Smooth muscle cell (in vitro differentiated cells): ENCODE measurements at regions not wholly inside any gene's neighbourhood (a gene's known extent, or its start where the extent isn't known, plus 50 kb on each side); places are given as distances from the start of the nearest gene placed in this dataset.

Source experiments
- DNase-seq: peaks from one replicate; lab custom pipeline; 2025; ENCODE audit not compliant: unreplicated experiment; lab: John Stamatoyannopoulos, UW
- H2AFZ ChIP-seq: fragments of 200-600 bp; sonication (generic); 2 replicates; pipeline ENCODE4 v1.6.0; 2016; ENCODE audit warnings: antibody characterized with exemption, low read depth, mild to moderate bottlenecking
- H3F3A ChIP-seq: fragments of 200-600 bp; sonication (generic); 2 replicates; pipeline ENCODE4 v1.6.0; 2017; ENCODE audit warnings: antibody characterized with exemption, low read depth
- H3K27ac ChIP-seq: fragments of 200-600 bp; sonication (generic); 2 replicates; pipeline ENCODE4 v1.5.1; 2016; ENCODE audit warnings: low read depth, mild to moderate bottlenecking
- H3K27me3 ChIP-seq: fragments of 200-600 bp; sonication (generic); 2 replicates; pipeline ENCODE4 v1.6.1; 2016; ENCODE audit warnings: low read depth, mild to moderate bottlenecking
- H3K36me3 ChIP-seq: fragments of 200-600 bp; sonication (generic); 2 replicates; pipeline ENCODE4 v1.5.1; 2016; ENCODE audit warnings: low read depth
- H3K4me1 ChIP-seq: fragments of 200-600 bp; sonication (generic); 2 replicates; pipeline ENCODE4 v1.5.1; 2016; ENCODE audit warnings: low read depth
- H3K4me2 ChIP-seq: fragments of 200-600 bp; sonication (generic); 2 replicates; pipeline ENCODE4 v1.6.0; 2016; ENCODE audit warnings: mild to moderate bottlenecking
- H3K4me3 ChIP-seq: fragments of 200-600 bp; sonication (generic); 2 replicates; pipeline ENCODE4 v1.5.1; 2016; ENCODE audit warnings: mild to moderate bottlenecking
- H3K79me2 ChIP-seq: fragments of 200-600 bp; sonication (generic); 2 replicates; pipeline ENCODE4 v1.6.0; 2016; ENCODE audit warnings: low read depth, mild to moderate bottlenecking
- H3K9ac ChIP-seq: fragments of 200-600 bp; sonication (generic); 2 replicates; pipeline ENCODE4 v1.6.0; 2016; ENCODE audit warnings: low read depth
- H3K9me3 ChIP-seq: fragments of 200-600 bp; sonication (generic); replicated peaks from 2 replicates; pipeline ENCODE4 v1.5.1; 2016; ENCODE audit warnings: low read depth
- H4K20me1 ChIP-seq: fragments of 200-600 bp; sonication (generic); 2 replicates; pipeline ENCODE4 v1.6.0; 2016; ENCODE audit warnings: low read depth
- CTCF ChIP-seq: fragments of 200-600 bp; sonication (generic); IDR thresholded peaks from 2 replicates; pipeline ENCODE4 v1.5.1; 2017; ENCODE audit warnings: borderline replicate concordance, mild to moderate bottlenecking, antibody characterized with exemption; ENCODE audit not compliant: insufficient read depth, poor library complexity, severe bottlenecking
- WGBS: methylation state at CpG from one replicate; pipeline ENCODE4 v1.1.7; 2016; ENCODE audit warnings: low lambda C conversion rate; 5-methylcytosine and 5-hydroxymethylcytosine counted together

- no peak for TF ChIP-seq CTCF
- WGBS, result 93% methylated on average over 3 of the region's 3 CpGs
Measured at GRCh38 chr10:6726924-6727323, 146.8 kb upstream of the PRKCQ start.

GRCh38 chr10:6722616-6723004 is 142.5 kb upstream of the PRKCQ start:
- Histone ChIP-seq H3K27me3 (no peaks in the 10 kb centered on the region), H3F3A (no peaks in the 10 kb centered on the region), H3K9me3 (no peaks in the 10 kb centered on the region), H3K4me2 (peak overlapping the region; percentile 65), H3K27ac (peak overlapping the region; percentile 78), H3K9ac (peak overlapping the region; percentile 12), H3K36me3 (no peaks in the 10 kb centered on the region), H3K4me1 (peaks cover 5% of the 10 kb centered on the region), H3K4me3 (no peak overlapping the region), H3K79me2 (no peaks in the 10 kb centered on the region), H2AFZ (no peak overlapping the region), H4K20me1 (no peaks in the 10 kb centered on the region)
- TF ChIP-seq CTCF, result no peak
- whole genome bisulfite sequencing, result 93% methylated on average over 1 of the region's 1 CpG
- DNase-seq, result no peak

More at GRCh38 chr10:6726924-6727323, 146.8 kb upstream of the PRKCQ start:
- H3K27me3 ChIP-seq, result no peaks in the 10 kb centered on the region
- no peaks in the 10 kb centered on the region for H3K9me3 ChIP-seq
- no peak overlapping the region for H3K4me2 ChIP-seq
- H3K27ac ChIP-seq, result no peak overlapping the region
- DNase-seq, result no peak
- H3K4me3 ChIP-seq, result no peak overlapping the region
- no peaks in the 10 kb centered on the region for H3K79me2 ChIP-seq
- H3K9ac ChIP-seq, result no peak overlapping the region
- H2AFZ ChIP-seq, result no peak overlapping the region
- H3F3A ChIP-seq, result no peaks in the 10 kb centered on the region
- H3K4me1 ChIP-seq, result peaks cover 5% of the 10 kb centered on the region
- H4K20me1 ChIP-seq, result no peaks in the 10 kb centered on the region
- no peaks in the 10 kb centered on the region for H3K36me3 ChIP-seq

- no peak overlapping the region for H2AFZ ChIP-seq
- H3K4me3 ChIP-seq, result peak overlapping the region; percentile 4
- WGBS, result 38% methylated on average over 11 of the region's 11 CpGs
Measured at GRCh38 chr10:6721964-6722615, 142.0 kb upstream of the PRKCQ start.

More at GRCh38 chr10:6721964-6722615, 142.0 kb upstream of the PRKCQ start:
- Histone ChIP-seq H3K4me1 (peaks cover 5% of the 10 kb centered on the region), H3K27me3 (no peaks in the 10 kb centered on the region), H3K79me2 (no peaks in the 10 kb centered on the region), H3K36me3 (no peaks in the 10 kb centered on the region), H3K9ac (peak overlapping the region; percentile 12), H3F3A (no peaks in the 10 kb centered on the region), H4K20me1 (no peaks in the 10 kb centered on the region), H3K9me3 (no peaks in the 10 kb centered on the region), H3K27ac (peak overlapping the region; percentile 78), H3K4me2 (peak overlapping the region; percentile 65)
- no peak for TF ChIP-seq CTCF
- DNase-seq, result no peak
